ENCODE measurements at regions not wholly inside any gene's neighbourhood (a gene's known extent, or its start where the extent isn't known, plus 50 kb on each side); places are given as distances from the start of the nearest gene placed in this dataset.

- H3K27me3 ChIP-seq (ENCODE audit: insufficient read depth, low read depth, severe bottlenecking) = peaks cover 49% of the 10 kb centered on the region
- TF ChIP-seq CTCF (IDR thresholded peaks at IDR 0.05; ENCODE audit: low read depth, low read length) = no peak
- H3K27ac ChIP-seq = no peak overlapping the region
- H3K36me3 ChIP-seq = no peaks in the 10 kb centered on the region
- H3K4me3 ChIP-seq (ENCODE audit: low read depth, low read length) = no peak overlapping the region
- DNase-seq = no peak
- no peaks in the 10 kb centered on the region for H3K9me3 ChIP-seq (ENCODE audit: severe bottlenecking)
These were observed 970.2 kb upstream of the AGA start for GRCh38 chr4:178412455-178412854.

GRCh38 chr4:178414042-178414441 lies 971.8 kb upstream of the AGA start:
- H3K36me3 ChIP-seq = no peaks in the 10 kb centered on the region
- DNase-seq = no peak

DNA sequence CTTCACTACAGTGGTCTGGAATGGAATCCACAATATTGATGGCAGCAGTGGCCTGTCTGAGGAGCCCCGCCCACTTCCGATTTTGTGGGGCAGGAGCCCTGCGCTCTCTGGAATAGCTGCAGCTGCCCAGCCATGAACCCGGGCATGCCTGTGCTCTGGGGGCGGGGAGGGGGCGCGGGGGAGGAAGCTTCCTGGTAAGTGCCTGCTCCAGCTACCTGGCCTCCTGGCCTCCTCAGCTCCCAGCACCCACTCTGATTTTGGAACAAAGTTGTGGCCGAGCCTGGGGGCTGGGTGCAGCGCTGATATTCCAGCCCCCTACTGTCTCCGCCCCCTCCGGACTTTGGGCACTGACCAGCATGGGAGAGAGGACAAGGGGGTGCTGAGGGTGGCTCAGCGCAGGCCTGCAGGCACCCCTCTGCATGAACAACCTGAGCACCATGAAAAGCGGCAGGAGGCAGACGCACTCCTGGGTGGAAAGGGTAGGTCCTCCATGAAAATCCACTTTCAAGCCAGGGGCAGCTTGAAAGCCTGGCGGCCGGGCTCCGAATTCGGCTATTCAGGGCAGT lies 972.7 kb upstream of the AGA start:
- no peaks in the 10 kb centered on the region for H3K36me3 ChIP-seq
- TF ChIP-seq CTCF (IDR thresholded peaks at IDR 0.05; ENCODE audit: low read depth, low read length) = no peak
- H3K27me3 ChIP-seq (ENCODE audit: insufficient read depth, low read depth, severe bottlenecking) = peaks cover 50% of the 10 kb centered on the region

More at GRCh38 chr4:178414042-178414441, 971.8 kb upstream of the AGA start:
- Histone ChIP-seq H3K27ac (no peak overlapping the region), H3K4me3 (ENCODE audit: low read depth, low read length) (no peak overlapping the region), H3K27me3 (ENCODE audit: insufficient read depth, low read depth, severe bottlenecking) (peaks cover 49% of the 10 kb centered on the region), H3K9me3 (ENCODE audit: severe bottlenecking) (no peaks in the 10 kb centered on the region)
- no peak for TF ChIP-seq CTCF (IDR thresholded peaks at IDR 0.05; ENCODE audit: low read depth, low read length)

DNA sequence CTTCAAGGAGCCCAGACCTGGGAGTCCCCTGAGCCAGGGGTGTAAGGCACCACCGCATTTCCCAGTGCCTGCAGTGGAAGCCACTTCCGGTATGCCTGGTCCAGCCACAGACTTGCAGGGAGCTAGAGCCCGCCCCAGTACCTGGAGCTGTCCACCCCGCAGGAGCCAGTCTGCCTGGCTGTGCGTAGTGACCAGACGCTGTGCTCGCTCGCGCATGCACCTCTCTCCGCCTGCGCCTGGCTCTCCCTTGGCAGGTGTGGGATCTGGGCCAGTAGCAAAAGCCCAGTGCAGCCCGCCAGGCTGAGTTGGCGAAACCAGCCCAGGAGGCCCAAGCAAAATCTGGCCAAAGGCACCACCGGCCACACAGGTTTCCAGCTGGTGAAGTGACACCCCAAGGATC lies 973.7 kb upstream of the AGA start:
- H3K9me3 ChIP-seq (ENCODE audit: severe bottlenecking) = no peaks in the 10 kb centered on the region
- no peak for TF ChIP-seq CTCF (IDR thresholded peaks at IDR 0.05; ENCODE audit: low read depth, low read length)
- peaks cover 52% of the 10 kb centered on the region for H3K27me3 ChIP-seq (ENCODE audit: insufficient read depth, low read depth, severe bottlenecking)
- peak; percentile 11 for DNase-seq
- no peak overlapping the region for H3K4me3 ChIP-seq (ENCODE audit: low read depth, low read length)
- H3K36me3 ChIP-seq = no peaks in the 10 kb centered on the region
- no peak overlapping the region for H3K27ac ChIP-seq

More for the DNA sequence above, 972.7 kb upstream of the AGA start:
- DNase-seq = peak; percentile 7
- no peak overlapping the region for H3K27ac ChIP-seq
- H3K9me3 ChIP-seq (ENCODE audit: severe bottlenecking) = no peaks in the 10 kb centered on the region
- no peak overlapping the region for H3K4me3 ChIP-seq (ENCODE audit: low read depth, low read length)

- no peak for DNase-seq
- no peak for TF ChIP-seq CTCF (IDR thresholded peaks at IDR 0.05; ENCODE audit: low read depth, low read length)
- Histone ChIP-seq H3K36me3 (no peaks in the 10 kb centered on the region), H3K9me3 (ENCODE audit: severe bottlenecking) (no peaks in the 10 kb centered on the region), H3K27me3 (ENCODE audit: insufficient read depth, low read depth, severe bottlenecking) (peaks cover 69% of the 10 kb centered on the region), H3K4me3 (ENCODE audit: low read depth, low read length) (no peak overlapping the region), H3K27ac (no peak overlapping the region)
These were observed 981.1 kb upstream of the AGA start for GRCh38 chr4:178423366-178423765.

DNA sequence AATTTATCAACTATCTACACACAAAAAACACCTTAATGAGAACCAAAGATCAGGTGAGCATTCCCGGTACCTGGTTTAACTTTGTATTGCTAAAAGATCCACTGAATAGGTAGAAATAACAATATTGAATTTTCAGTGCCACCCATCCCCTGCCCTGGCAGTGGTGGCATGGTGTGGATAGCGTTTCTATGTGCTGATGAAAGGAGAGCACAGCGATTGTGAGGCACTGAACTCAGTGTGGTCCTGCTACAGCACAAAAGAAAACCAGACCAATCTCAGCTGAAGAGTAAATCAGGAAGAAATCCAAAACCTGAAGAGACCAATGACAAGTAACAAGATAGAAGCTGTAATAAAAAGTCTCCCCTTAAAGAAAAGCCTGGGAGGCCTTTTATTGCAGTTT lies 984.6 kb upstream of the AGA start:
- peaks cover 76% of the 10 kb centered on the region for H3K27me3 ChIP-seq (ENCODE audit: insufficient read depth, low read depth, severe bottlenecking)
- H3K9me3 ChIP-seq (ENCODE audit: severe bottlenecking) = no peaks in the 10 kb centered on the region
- no peak overlapping the region for H3K27ac ChIP-seq
- TF ChIP-seq CTCF (IDR thresholded peaks at IDR 0.05; ENCODE audit: low read depth, low read length) = no peak
- no peak overlapping the region for H3K4me3 ChIP-seq (ENCODE audit: low read depth, low read length)
- no peak for DNase-seq
- H3K36me3 ChIP-seq = no peaks in the 10 kb centered on the region
